ENCODE measurements at regions not wholly inside any gene's neighbourhood (a gene's known extent, or its start where the extent isn't known, plus 50 kb on each side); places are given as distances from the start of the nearest gene placed in this dataset.

GRCh38 chr19:31204115-31204514 is 145.1 kb downstream of the TSHZ3 start:
- Histone ChIP-seq H3K9me3 (ENCODE audit: control insufficient read depth, insufficient read depth, low read depth, low read length) (no peaks in the 10 kb centered on the region), H3K27me3 (ENCODE audit: control insufficient read depth, insufficient read depth, low read length) (no peaks in the 10 kb centered on the region), H3K4me1 (ENCODE audit: control insufficient read depth, extremely low read depth, insufficient read depth, low read length) (no peaks in the 10 kb centered on the region), H2AFZ (ENCODE audit: low read length) (no peak overlapping the region), H3K4me3 (replicated peaks in 1 of 4; ENCODE audit: control extremely low read depth in 1 of 4, insufficient read depth in 1 of 4, low read depth in 3 of 4, low read length in 4 of 4) (no peak overlapping the region), H3K9ac (ENCODE audit: insufficient read depth, low read length) (no peak overlapping the region), H3K36me3 (ENCODE audit: control insufficient read depth, insufficient read depth, low read length) (no peaks in the 10 kb centered on the region), H4K20me1 (ENCODE audit: control insufficient read depth, extremely low read depth, insufficient read depth, low read length) (no peaks in the 10 kb centered on the region), H3K27ac (ENCODE audit: insufficient read depth, low read length) (no peak overlapping the region), H3K79me2 (ENCODE audit: control insufficient read depth, insufficient read depth, low read length) (no peaks in the 10 kb centered on the region), H3K4me2 (ENCODE audit: extremely low read depth, insufficient read depth, low read length) (no peak overlapping the region)
- TF ChIP-seq EZH2 (IDR thresholded peaks at IDR 0.05; ENCODE audit: low read length, missing control alignments) (no peak), CTCF (conservative IDR thresholded peaks at IDR 0.05 in 1 of 2, IDR thresholded peaks at IDR 0.05 in 1 of 2; ENCODE audit: low read depth in 1 of 2, low read length in 2 of 2) (no peak)
- no peak for DNase-seq (ENCODE audit: low read depth in 2 of 2)

- Histone ChIP-seq H2AFZ (ENCODE audit: low read length) (no peak overlapping the region), H3K4me2 (ENCODE audit: extremely low read depth, insufficient read depth, low read length) (no peak overlapping the region)
These were observed 164.0 kb downstream of the TSHZ3 start for GRCh38 chr19:31185261-31185660.

GRCh38 chr19:31181535-31181934 is 167.7 kb downstream of the TSHZ3 start:
- H3K4me3 ChIP-seq (replicated peaks in 1 of 4; ENCODE audit: control extremely low read depth in 1 of 4, insufficient read depth in 1 of 4, low read depth in 3 of 4, low read length in 4 of 4), result no peak overlapping the region
- peaks cover 2% of the 10 kb centered on the region for H3K27me3 ChIP-seq (ENCODE audit: control insufficient read depth, insufficient read depth, low read length)
- DNase-seq (ENCODE audit: low read depth in 2 of 2), result no peak
- no peak overlapping the region for H2AFZ ChIP-seq (ENCODE audit: low read length)
- TF ChIP-seq EZH2 (IDR thresholded peaks at IDR 0.05; ENCODE audit: low read length, missing control alignments) (no peak), CTCF (conservative IDR thresholded peaks at IDR 0.05 in 1 of 2, IDR thresholded peaks at IDR 0.05 in 1 of 2; ENCODE audit: low read depth in 1 of 2, low read length in 2 of 2) (no peak)
- H3K79me2 ChIP-seq (ENCODE audit: control insufficient read depth, insufficient read depth, low read length), result no peaks in the 10 kb centered on the region
- no peaks in the 10 kb centered on the region for H3K9me3 ChIP-seq (ENCODE audit: control insufficient read depth, insufficient read depth, low read depth, low read length)
- no peaks in the 10 kb centered on the region for H3K4me1 ChIP-seq (ENCODE audit: control insufficient read depth, extremely low read depth, insufficient read depth, low read length)
- H3K9ac ChIP-seq (ENCODE audit: insufficient read depth, low read length), result no peak overlapping the region
- H4K20me1 ChIP-seq (ENCODE audit: control insufficient read depth, extremely low read depth, insufficient read depth, low read length), result no peaks in the 10 kb centered on the region
- no peaks in the 10 kb centered on the region for H3K36me3 ChIP-seq (ENCODE audit: control insufficient read depth, insufficient read depth, low read length)
- H3K27ac ChIP-seq (ENCODE audit: insufficient read depth, low read length), result no peak overlapping the region
- H3K4me2 ChIP-seq (ENCODE audit: extremely low read depth, insufficient read depth, low read length), result no peak overlapping the region

More at GRCh38 chr19:31185261-31185660, 164.0 kb downstream of the TSHZ3 start:
- Histone ChIP-seq H3K4me3 (replicated peaks in 1 of 4; ENCODE audit: control extremely low read depth in 1 of 4, insufficient read depth in 1 of 4, low read depth in 3 of 4, low read length in 4 of 4) (no peak overlapping the region), H3K4me1 (ENCODE audit: control insufficient read depth, extremely low read depth, insufficient read depth, low read length) (no peaks in the 10 kb centered on the region), H3K9me3 (ENCODE audit: control insufficient read depth, insufficient read depth, low read depth, low read length) (no peaks in the 10 kb centered on the region), H3K27me3 (ENCODE audit: control insufficient read depth, insufficient read depth, low read length) (no peaks in the 10 kb centered on the region), H3K9ac (ENCODE audit: insufficient read depth, low read length) (no peak overlapping the region), H3K36me3 (ENCODE audit: control insufficient read depth, insufficient read depth, low read length) (no peaks in the 10 kb centered on the region), H3K79me2 (ENCODE audit: control insufficient read depth, insufficient read depth, low read length) (no peaks in the 10 kb centered on the region), H4K20me1 (ENCODE audit: control insufficient read depth, extremely low read depth, insufficient read depth, low read length) (no peaks in the 10 kb centered on the region), H3K27ac (ENCODE audit: insufficient read depth, low read length) (no peak overlapping the region)
- no peak for DNase-seq (ENCODE audit: low read depth in 2 of 2)
- TF ChIP-seq EZH2 (IDR thresholded peaks at IDR 0.05; ENCODE audit: low read length, missing control alignments), result no peak
- peak in 1 of 2 donors; percentile 10 for TF ChIP-seq CTCF (conservative IDR thresholded peaks at IDR 0.05 in 1 of 2, IDR thresholded peaks at IDR 0.05 in 1 of 2; ENCODE audit: low read depth in 1 of 2, low read length in 2 of 2)

Data from fibroblast of lung (primary cell).